Panc1 (cell line): ENCODE measurements at regions not wholly inside any gene's neighbourhood (a gene's known extent, or its start where the extent isn't known, plus 50 kb on each side); places are given as distances from the start of the nearest gene placed in this dataset.

Experiments
- POLR2AphosphoS5 ChIP-seq: IDR thresholded peaks from 2 replicates; pipeline ENCODE4 v1.6.1; 2012; ENCODE audit warnings: mild to moderate bottlenecking, low read depth, low read length, moderate library complexity
- SIN3A ChIP-seq: IDR thresholded peaks from 2 replicates; pipeline ENCODE4 v1.6.1; 2012; ENCODE audit warnings: low read depth, mild to moderate bottlenecking, low read length, moderate library complexity, borderline replicate concordance; ENCODE audit not compliant: insufficient read depth
- TCF7L2 ChIP-seq: IDR thresholded peaks from 2 replicates; pipeline ENCODE4 v1.6.1; 2011; ENCODE audit warnings: mild to moderate bottlenecking, low read depth, low read length, inconsistent platforms
- TF ChIP-seq, protein P1 (sequence below): fragments of 450-650 bp; IDR thresholded peaks from 2 replicates; pipeline ENCODE4 v1.5.1; 2017; ENCODE audit warnings: mild to moderate bottlenecking

DNA sequence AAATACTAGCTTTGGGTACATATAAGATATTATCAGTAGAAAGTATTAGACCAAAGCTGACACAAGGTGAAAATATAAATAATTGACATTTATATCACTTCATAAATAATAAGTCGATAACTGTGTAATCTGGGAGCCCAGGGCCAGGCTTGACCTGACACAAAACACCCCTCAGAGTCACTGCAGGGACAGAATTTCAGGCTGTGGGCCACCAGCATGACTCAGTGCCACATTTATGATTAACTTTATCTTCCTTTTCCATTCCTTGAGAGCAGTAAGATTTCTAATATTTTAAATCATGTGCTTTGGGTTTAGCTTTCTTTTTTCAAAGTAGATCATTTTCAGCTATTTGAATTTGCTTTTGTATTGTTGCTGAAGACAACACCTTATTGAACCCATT lies 102.9 kb upstream of the NFE2L3 start:
- TF ChIP-seq TCF7L2 (no peak), POLR2AphosphoS5 (no peak), SIN3A (no peak)
- TF ChIP-seq, protein P1, sequence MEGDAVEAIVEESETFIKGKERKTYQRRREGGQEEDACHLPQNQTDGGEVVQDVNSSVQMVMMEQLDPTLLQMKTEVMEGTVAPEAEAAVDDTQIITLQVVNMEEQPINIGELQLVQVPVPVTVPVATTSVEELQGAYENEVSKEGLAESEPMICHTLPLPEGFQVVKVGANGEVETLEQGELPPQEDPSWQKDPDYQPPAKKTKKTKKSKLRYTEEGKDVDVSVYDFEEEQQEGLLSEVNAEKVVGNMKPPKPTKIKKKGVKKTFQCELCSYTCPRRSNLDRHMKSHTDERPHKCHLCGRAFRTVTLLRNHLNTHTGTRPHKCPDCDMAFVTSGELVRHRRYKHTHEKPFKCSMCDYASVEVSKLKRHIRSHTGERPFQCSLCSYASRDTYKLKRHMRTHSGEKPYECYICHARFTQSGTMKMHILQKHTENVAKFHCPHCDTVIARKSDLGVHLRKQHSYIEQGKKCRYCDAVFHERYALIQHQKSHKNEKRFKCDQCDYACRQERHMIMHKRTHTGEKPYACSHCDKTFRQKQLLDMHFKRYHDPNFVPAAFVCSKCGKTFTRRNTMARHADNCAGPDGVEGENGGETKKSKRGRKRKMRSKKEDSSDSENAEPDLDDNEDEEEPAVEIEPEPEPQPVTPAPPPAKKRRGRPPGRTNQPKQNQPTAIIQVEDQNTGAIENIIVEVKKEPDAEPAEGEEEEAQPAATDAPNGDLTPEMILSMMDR, result no peak
